HCT116 (cell line): ENCODE measurements at regions not wholly inside any gene's neighbourhood (a gene's known extent, or its start where the extent isn't known, plus 50 kb on each side); places are given as distances from the start of the nearest gene placed in this dataset.

ENCODE experiments used
- ATAC-seq: fragments of 200-7000 bp; cut with Tn5 transposase; 2 replicates; pipeline ENCODE4 v1.9.1; 2020; ENCODE audit warnings: mild to moderate bottlenecking, moderate library complexity
- BruUV-seq: library from RNA; stranded (reverse); fragments of 400-500 nt; replicated peaks from 2 replicates; lab custom pipeline; 2021; lab: Mats Ljungman, UMichigan
- CTCF ChIA-PET: fragments of 300-600 bp; sonication (Branson Sonifier 250); formaldehyde crosslinking; loops from one replicate; lab custom pipeline; 2021; ENCODE audit warnings: antibody characterized with exemption; lab: Charles Lee
- POLR2A ChIA-PET: fragments of 300-600, 350-600 bp; sonication (Branson Sonifier 250); formaldehyde crosslinking; loops from one replicate; lab custom pipeline; 2021; ENCODE audit warnings: antibody characterized with exemption; lab: Charles Lee
- RAD21 ChIA-PET, 2 experiments: fragments of 300-600 bp; sonication (Branson Sonifier 250); formaldehyde crosslinking; loops; one replicate each; lab custom pipeline; 2023; ENCODE audit warnings: low total read pairs in 2 of 2; ENCODE audit not compliant: uncharacterized antibody in 2 of 2, unreplicated experiment in 2 of 2, low non-redundant PET in 1 of 2; lab: Charles Lee
- DNase-seq: peaks from one replicate; pipeline ENCODE4 v3.0.0-alpha.2; 2010; ENCODE audit warnings: low read depth, low spot score
- H2AFZ ChIP-seq: fragments of 200-600 bp; shearing (Covaris generic), sonication (generic); 2 replicates; pipeline ENCODE4 v1.6.1; 2017; ENCODE audit warnings: low read depth, mixed run types, mixed read lengths, antibody characterized with exemption, low read length; ENCODE audit not compliant: poor library complexity, severe bottlenecking
- H3K27ac ChIP-seq: 2 replicates; pipeline ENCODE4 v1.5.1; 2012; ENCODE audit warnings: low read depth, low read length
- H3K27me3 ChIP-seq: fragments of 200-600 bp; sonication (generic); 2 replicates; pipeline ENCODE4 v1.6.1; 2016; ENCODE audit warnings: mixed run types, low read length, mixed read lengths; ENCODE audit not compliant: insufficient read depth
- H3K36me3 ChIP-seq, 2 experiments: fragments of 200-500 bp in 1 of 2; fragments of 200-600 bp in 1 of 2; sonication (Bioruptor generic) in 1 of 2; sonication (generic) in 1 of 2; 2 replicates each; pipeline versions ENCODE4 v1.5.1 to v1.6.1; 2014 to 2016; ENCODE audit warnings: low read length in 2 of 2, inconsistent platforms in 1 of 2, mixed read lengths in 1 of 2, mixed run types in 1 of 2; ENCODE audit not compliant: insufficient read depth in 2 of 2, control insufficient read depth in 1 of 2
- H3K4me1 ChIP-seq, 2 experiments: fragments of 200-600 bp in 1 of 2; sonication (generic) in 1 of 2; 2 replicates each; pipeline versions ENCODE4 v1.5.1 to v1.6.1; 2012 to 2017; ENCODE audit warnings: low read length in 2 of 2, inconsistent platforms in 1 of 2, mild to moderate bottlenecking in 1 of 2, mixed read lengths in 1 of 2, mixed run types in 1 of 2, moderate library complexity in 1 of 2; ENCODE audit not compliant: insufficient read depth in 2 of 2, control insufficient read depth in 1 of 2
- H3K4me2 ChIP-seq: fragments of 200-600 bp; sonication (generic); 2 replicates; pipeline ENCODE4 v1.6.1; 2017; ENCODE audit warnings: mixed run types, low read length, mixed read lengths
- H3K4me3 ChIP-seq, 2 experiments: fragments of 200-600 bp in 1 of 2; sonication (generic) in 1 of 2; replicated peaks in 1 of 2; 2 replicates each; pipeline ENCODE4 v1.5.1; 2011 to 2016; ENCODE audit warnings: low read length in 2 of 2, control low read depth in 1 of 2, low read depth in 1 of 2, mild to moderate bottlenecking in 1 of 2, mixed read lengths in 1 of 2, mixed run types in 1 of 2
- H3K79me2 ChIP-seq: fragments of 200-600 bp; sonication (generic); 2 replicates; pipeline ENCODE4 v1.6.1; 2017; ENCODE audit warnings: mild to moderate bottlenecking, mixed run types, low read length, moderate library complexity, mixed read lengths; ENCODE audit not compliant: insufficient read depth
- H3K9ac ChIP-seq: fragments of 200-600 bp; sonication (generic); 2 replicates; pipeline ENCODE4 v1.6.1; 2016; ENCODE audit warnings: low read length, mixed read lengths
- H3K9me2 ChIP-seq: fragments of 200-600 bp; sonication (generic), shearing (Covaris generic); 2 replicates; pipeline ENCODE4 v1.6.1; 2017; ENCODE audit warnings: mixed run types, mild to moderate bottlenecking, moderate library complexity; ENCODE audit not compliant: insufficient read depth
- H3K9me3 ChIP-seq, 2 experiments: fragments of 200-500 bp in 1 of 2; fragments of 200-600 bp in 1 of 2; sonication (Bioruptor generic) in 1 of 2; sonication (generic) in 1 of 2; 2 replicates each; pipeline ENCODE4 v1.6.1; 2014 to 2017; ENCODE audit warnings: low read length in 2 of 2, mixed read lengths in 2 of 2, inconsistent platforms in 1 of 2, low read depth in 1 of 2, mild to moderate bottlenecking in 1 of 2, mixed run types in 1 of 2, moderate library complexity in 1 of 2; ENCODE audit not compliant: control insufficient read depth in 1 of 2, insufficient read depth in 1 of 2
- H4K20me1 ChIP-seq: fragments of 200-600 bp; sonication (generic), shearing (Covaris generic); 2 replicates; pipeline ENCODE4 v1.6.1; 2017; ENCODE audit warnings: mixed run types, mild to moderate bottlenecking, moderate library complexity; ENCODE audit not compliant: insufficient read depth
- CBX3 ChIP-seq: IDR thresholded peaks from 2 replicates; pipeline ENCODE4 v1.6.1; 2012; ENCODE audit warnings: low read depth
- CEBPB ChIP-seq: IDR thresholded peaks from 2 replicates; pipeline ENCODE4 v1.6.1; 2012; ENCODE audit warnings: low read depth
- EGR1 ChIP-seq: IDR thresholded peaks from 2 replicates; pipeline ENCODE4 v1.6.1; 2012; ENCODE audit warnings: low read depth
- ELF1 ChIP-seq: IDR thresholded peaks from 2 replicates; pipeline ENCODE4 v1.6.1; 2012; ENCODE audit warnings: low read depth, borderline replicate concordance
- EZH2 ChIP-seq: fragments of 200-600 bp; sonication (generic); IDR thresholded peaks from 2 replicates; pipeline ENCODE4 v1.6.1; 2017; ENCODE audit warnings: antibody characterized with exemption, mixed run types
- FOSL1 ChIP-seq: IDR thresholded peaks from 2 replicates; pipeline ENCODE4 v1.6.1; 2012; ENCODE audit warnings: low read depth
- POLR2A ChIP-seq: IDR thresholded peaks from 2 replicates; pipeline ENCODE4 v1.7.0; 2011; ENCODE audit warnings: borderline replicate concordance; ENCODE audit not compliant: insufficient read depth, insufficient read length; ENCODE audit errors: extremely low read depth
- POLR2AphosphoS5 ChIP-seq: IDR thresholded peaks from 2 replicates; pipeline ENCODE4 v1.6.1; 2011; ENCODE audit warnings: mild to moderate bottlenecking, low read depth, low read length, moderate library complexity
- RAD21 ChIP-seq: IDR thresholded peaks from 2 replicates; pipeline ENCODE4 v1.6.1; 2012; ENCODE audit warnings: low read depth, mild to moderate bottlenecking
- SP1 ChIP-seq: IDR thresholded peaks from 2 replicates; pipeline ENCODE4 v1.6.1; 2012; ENCODE audit warnings: low read depth
- SRF ChIP-seq: IDR thresholded peaks from 2 replicates; pipeline ENCODE4 v1.6.1; 2012; ENCODE audit warnings: low read depth
- TCF7L2 ChIP-seq: IDR thresholded peaks from 2 replicates; pipeline ENCODE4 v1.7.0; 2011; ENCODE audit warnings: borderline replicate concordance, inconsistent platforms; ENCODE audit not compliant: insufficient read depth, insufficient read length; ENCODE audit errors: extremely low read depth
- YY1 ChIP-seq: IDR thresholded peaks from 2 replicates; pipeline ENCODE4 v1.6.1; 2011; ENCODE audit warnings: low read length, low read depth, moderate library complexity, mild to moderate bottlenecking; ENCODE audit not compliant: insufficient replicate concordance; ENCODE audit errors: extremely low read depth
- ZFX ChIP-seq: fragments of 450-650 bp; IDR thresholded peaks from 2 replicates; pipeline ENCODE4 v1.6.1; 2017
- ZNF274 ChIP-seq: fragments of 200-500 bp; sonication (Bioruptor generic); IDR thresholded peaks from 2 replicates; pipeline ENCODE4 v1.6.1; 2014; ENCODE audit warnings: mild to moderate bottlenecking, low read depth, low read length, inconsistent platforms
- intact Hi-C: fragments of 100-400 bp; cut with micrococcal nuclease; formaldehyde crosslinking; loops from 2 replicates; pipeline ENCODE4 v1.10.0; 2022
- TF ChIP-seq, protein P1 (sequence below): IDR thresholded peaks from 2 replicates; pipeline ENCODE4 v1.6.1; 2011; ENCODE audit warnings: mild to moderate bottlenecking, low read length, moderate library complexity; ENCODE audit not compliant: insufficient replicate concordance; ENCODE audit errors: extremely low read depth
- TF ChIP-seq, protein P2 (sequence below), 3 experiments: fragments of 200-600 bp in 1 of 3; sonication (generic) in 1 of 3; IDR thresholded peaks in 2 of 3; conservative IDR thresholded peaks in 1 of 3; 2 replicates each; pipeline ENCODE4 v1.5.1; 2012 to 2017; ENCODE audit warnings: low read depth in 2 of 3, low read length in 2 of 3, antibody characterized with exemption in 1 of 3, borderline replicate concordance in 1 of 3, control low read depth in 1 of 3, mild to moderate bottlenecking in 1 of 3, mixed read lengths in 1 of 3, mixed run types in 1 of 3, moderate library complexity in 1 of 3; ENCODE audit not compliant: insufficient read depth in 1 of 3
- TF ChIP-seq, protein P3 (sequence below): IDR thresholded peaks from 2 replicates; pipeline ENCODE4 v1.6.1; 2012
- TF ChIP-seq, protein P4 (sequence below): IDR thresholded peaks from 2 replicates; pipeline ENCODE4 v1.6.1; 2012; ENCODE audit warnings: low read depth

DNA sequence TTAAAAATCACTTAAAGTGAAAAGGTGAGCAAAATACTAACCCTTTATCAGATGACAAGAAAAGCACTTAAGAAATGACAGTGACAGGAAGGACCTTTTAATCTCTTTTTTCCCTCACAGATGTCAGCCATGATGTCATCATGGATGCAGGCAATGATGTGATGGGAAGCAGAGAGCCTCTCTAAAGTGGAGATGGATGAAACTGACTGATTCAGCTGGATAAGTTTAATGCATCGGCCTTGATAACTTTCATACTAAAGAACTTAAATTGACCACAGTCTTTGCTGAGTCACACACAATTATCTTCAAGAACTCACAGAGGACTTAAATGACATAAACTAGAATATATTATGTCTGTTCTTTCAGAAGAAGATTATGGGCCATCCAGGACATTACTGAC, 153.2 kb upstream of the FGF10 start:
- H3K27ac ChIP-seq: no peak overlapping the region
- no peaks in the 10 kb centered on the region for H4K20me1 ChIP-seq
- no peaks in the 10 kb centered on the region for H3K27me3 ChIP-seq
- H3K9ac ChIP-seq: no peak overlapping the region
- no peaks in the 10 kb centered on the region for H3K36me3 ChIP-seq
- no peaks in the 10 kb centered on the region; the same call in 1 of the 2 replicates for H3K9me2 ChIP-seq
- intact Hi-C loops: no loop called here
- DNase-seq (no peak), ATAC-seq (no peak)
- POLR2A ChIA-PET: no interaction called here
- RAD21 ChIA-PET: no interaction called here
- CTCF ChIA-PET: no interaction called here
- H3K4me2 ChIP-seq: no peak overlapping the region
- no TSS peak for BruUV-seq
- no peaks in the 10 kb centered on the region for H3K4me1 ChIP-seq
- no peak for TF ChIP-seq RAD21
- TF ChIP-seq, protein P1, sequence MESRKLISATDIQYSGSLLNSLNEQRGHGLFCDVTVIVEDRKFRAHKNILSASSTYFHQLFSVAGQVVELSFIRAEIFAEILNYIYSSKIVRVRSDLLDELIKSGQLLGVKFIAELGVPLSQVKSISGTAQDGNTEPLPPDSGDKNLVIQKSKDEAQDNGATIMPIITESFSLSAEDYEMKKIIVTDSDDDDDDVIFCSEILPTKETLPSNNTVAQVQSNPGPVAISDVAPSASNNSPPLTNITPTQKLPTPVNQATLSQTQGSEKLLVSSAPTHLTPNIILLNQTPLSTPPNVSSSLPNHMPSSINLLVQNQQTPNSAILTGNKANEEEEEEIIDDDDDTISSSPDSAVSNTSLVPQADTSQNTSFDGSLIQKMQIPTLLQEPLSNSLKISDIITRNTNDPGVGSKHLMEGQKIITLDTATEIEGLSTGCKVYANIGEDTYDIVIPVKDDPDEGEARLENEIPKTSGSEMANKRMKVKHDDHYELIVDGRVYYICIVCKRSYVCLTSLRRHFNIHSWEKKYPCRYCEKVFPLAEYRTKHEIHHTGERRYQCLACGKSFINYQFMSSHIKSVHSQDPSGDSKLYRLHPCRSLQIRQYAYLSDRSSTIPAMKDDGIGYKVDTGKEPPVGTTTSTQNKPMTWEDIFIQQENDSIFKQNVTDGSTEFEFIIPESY: no peak
- TF ChIP-seq POLR2AphosphoS5: no peak
- no peak for TF ChIP-seq POLR2A
- TF ChIP-seq, protein P2, sequence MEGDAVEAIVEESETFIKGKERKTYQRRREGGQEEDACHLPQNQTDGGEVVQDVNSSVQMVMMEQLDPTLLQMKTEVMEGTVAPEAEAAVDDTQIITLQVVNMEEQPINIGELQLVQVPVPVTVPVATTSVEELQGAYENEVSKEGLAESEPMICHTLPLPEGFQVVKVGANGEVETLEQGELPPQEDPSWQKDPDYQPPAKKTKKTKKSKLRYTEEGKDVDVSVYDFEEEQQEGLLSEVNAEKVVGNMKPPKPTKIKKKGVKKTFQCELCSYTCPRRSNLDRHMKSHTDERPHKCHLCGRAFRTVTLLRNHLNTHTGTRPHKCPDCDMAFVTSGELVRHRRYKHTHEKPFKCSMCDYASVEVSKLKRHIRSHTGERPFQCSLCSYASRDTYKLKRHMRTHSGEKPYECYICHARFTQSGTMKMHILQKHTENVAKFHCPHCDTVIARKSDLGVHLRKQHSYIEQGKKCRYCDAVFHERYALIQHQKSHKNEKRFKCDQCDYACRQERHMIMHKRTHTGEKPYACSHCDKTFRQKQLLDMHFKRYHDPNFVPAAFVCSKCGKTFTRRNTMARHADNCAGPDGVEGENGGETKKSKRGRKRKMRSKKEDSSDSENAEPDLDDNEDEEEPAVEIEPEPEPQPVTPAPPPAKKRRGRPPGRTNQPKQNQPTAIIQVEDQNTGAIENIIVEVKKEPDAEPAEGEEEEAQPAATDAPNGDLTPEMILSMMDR (IDR thresholded peaks at IDR 0.05 in 2 of 3, conservative IDR thresholded peaks at IDR 0.05 in 1 of 3; ENCODE audit: borderline replicate concordance in 1 of 3, insufficient read depth in 1 of 3, low read depth in 2 of 3, low read length in 2 of 3): no peak
- TF ChIP-seq TCF7L2: no peak
- no peak for TF ChIP-seq EGR1
- TF ChIP-seq CEBPB: no peak
- TF ChIP-seq, protein P3, sequence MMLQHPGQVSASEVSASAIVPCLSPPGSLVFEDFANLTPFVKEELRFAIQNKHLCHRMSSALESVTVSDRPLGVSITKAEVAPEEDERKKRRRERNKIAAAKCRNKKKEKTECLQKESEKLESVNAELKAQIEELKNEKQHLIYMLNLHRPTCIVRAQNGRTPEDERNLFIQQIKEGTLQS: no peak
- TF ChIP-seq, protein P4, sequence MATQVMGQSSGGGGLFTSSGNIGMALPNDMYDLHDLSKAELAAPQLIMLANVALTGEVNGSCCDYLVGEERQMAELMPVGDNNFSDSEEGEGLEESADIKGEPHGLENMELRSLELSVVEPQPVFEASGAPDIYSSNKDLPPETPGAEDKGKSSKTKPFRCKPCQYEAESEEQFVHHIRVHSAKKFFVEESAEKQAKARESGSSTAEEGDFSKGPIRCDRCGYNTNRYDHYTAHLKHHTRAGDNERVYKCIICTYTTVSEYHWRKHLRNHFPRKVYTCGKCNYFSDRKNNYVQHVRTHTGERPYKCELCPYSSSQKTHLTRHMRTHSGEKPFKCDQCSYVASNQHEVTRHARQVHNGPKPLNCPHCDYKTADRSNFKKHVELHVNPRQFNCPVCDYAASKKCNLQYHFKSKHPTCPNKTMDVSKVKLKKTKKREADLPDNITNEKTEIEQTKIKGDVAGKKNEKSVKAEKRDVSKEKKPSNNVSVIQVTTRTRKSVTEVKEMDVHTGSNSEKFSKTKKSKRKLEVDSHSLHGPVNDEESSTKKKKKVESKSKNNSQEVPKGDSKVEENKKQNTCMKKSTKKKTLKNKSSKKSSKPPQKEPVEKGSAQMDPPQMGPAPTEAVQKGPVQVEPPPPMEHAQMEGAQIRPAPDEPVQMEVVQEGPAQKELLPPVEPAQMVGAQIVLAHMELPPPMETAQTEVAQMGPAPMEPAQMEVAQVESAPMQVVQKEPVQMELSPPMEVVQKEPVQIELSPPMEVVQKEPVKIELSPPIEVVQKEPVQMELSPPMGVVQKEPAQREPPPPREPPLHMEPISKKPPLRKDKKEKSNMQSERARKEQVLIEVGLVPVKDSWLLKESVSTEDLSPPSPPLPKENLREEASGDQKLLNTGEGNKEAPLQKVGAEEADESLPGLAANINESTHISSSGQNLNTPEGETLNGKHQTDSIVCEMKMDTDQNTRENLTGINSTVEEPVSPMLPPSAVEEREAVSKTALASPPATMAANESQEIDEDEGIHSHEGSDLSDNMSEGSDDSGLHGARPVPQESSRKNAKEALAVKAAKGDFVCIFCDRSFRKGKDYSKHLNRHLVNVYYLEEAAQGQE: no peak
- TF ChIP-seq SP1: no peak
- no peak for TF ChIP-seq SRF
- no peak for TF ChIP-seq FOSL1
- TF ChIP-seq ZNF274: no peak
- no peak for TF ChIP-seq CBX3
- no peak for TF ChIP-seq ZFX
- TF ChIP-seq ELF1: no peak
- TF ChIP-seq YY1: no peak
- no peak for TF ChIP-seq EZH2
- no peak overlapping the region for H3K4me3 ChIP-seq
- H3K9me3 ChIP-seq: no peaks in the 10 kb centered on the region
- no peak overlapping the region for H2AFZ ChIP-seq
- H3K79me2 ChIP-seq: no peaks in the 10 kb centered on the region
